ENCODE measurements at regions not wholly inside any gene's neighbourhood (a gene's known extent, or its start where the extent isn't known, plus 50 kb on each side); places are given as distances from the start of the nearest gene placed in this dataset.
A peak's percentile ranks its signal among the peaks of the same experiment; 100 is the strongest.

- Histone ChIP-seq H3K9me3 (ENCODE audit: insufficient read depth, low read depth, low read length) (no peaks in the 10 kb centered on the region), H3K4me2 (ENCODE audit: low read depth, low read length, poor library complexity, severe bottlenecking) (peak overlapping the region; percentile 68), H3K4me3 (ENCODE audit: low read length, poor library complexity, severe bottlenecking) (no peak overlapping the region), H3K9ac (ENCODE audit: low read depth, low read length, poor library complexity, severe bottlenecking) (no peak overlapping the region), H4K20me1 (ENCODE audit: insufficient read depth, low read length, poor library complexity, severe bottlenecking) (no peaks in the 10 kb centered on the region), H3K9me2 (replicated peaks; ENCODE audit: low read depth, low read length) (no peaks in the 10 kb centered on the region), H3F3A (ENCODE audit: low read depth) (no peaks in the 10 kb centered on the region), H3K27me3 (ENCODE audit: insufficient read depth, low read length, poor library complexity, severe bottlenecking) (no peaks in the 10 kb centered on the region), H3K79me2 (ENCODE audit: insufficient read depth, low read length) (no peaks in the 10 kb centered on the region), H2AFZ (ENCODE audit: low read length) (peak overlapping the region; percentile 74), H3K4me1 (ENCODE audit: insufficient read depth, low read length, poor library complexity, severe bottlenecking) (peaks cover 4% of the 10 kb centered on the region), H3K36me3 (ENCODE audit: insufficient read depth, low read length) (no peaks in the 10 kb centered on the region)
- no peak for TF ChIP-seq CTCF (conservative IDR thresholded peaks at IDR 0.05; ENCODE audit: low read length)
- TF ChIP-seq EZH2phosphoT487 (IDR thresholded peaks at IDR 0.05; ENCODE audit: borderline replicate concordance) = no peak
Measured at GRCh38 chr4:112952313-112952700, 97.1 kb upstream of the ANK2 start.

GRCh38 chr4:112953262-112953661 is 96.2 kb upstream of the ANK2 start:
- Histone ChIP-seq H3F3A (ENCODE audit: low read depth) (no peaks in the 10 kb centered on the region), H3K9ac (ENCODE audit: low read depth, low read length, poor library complexity, severe bottlenecking) (no peak overlapping the region), H3K4me1 (ENCODE audit: insufficient read depth, low read length, poor library complexity, severe bottlenecking) (peaks cover 4% of the 10 kb centered on the region), H3K4me3 (ENCODE audit: low read length, poor library complexity, severe bottlenecking) (no peak overlapping the region), H3K9me3 (ENCODE audit: insufficient read depth, low read depth, low read length) (no peaks in the 10 kb centered on the region), H3K79me2 (ENCODE audit: insufficient read depth, low read length) (no peaks in the 10 kb centered on the region), H3K4me2 (ENCODE audit: low read depth, low read length, poor library complexity, severe bottlenecking) (no peak overlapping the region), H3K9me2 (replicated peaks; ENCODE audit: low read depth, low read length) (no peaks in the 10 kb centered on the region), H2AFZ (ENCODE audit: low read length) (no peak overlapping the region), H3K27me3 (ENCODE audit: insufficient read depth, low read length, poor library complexity, severe bottlenecking) (no peaks in the 10 kb centered on the region), H4K20me1 (ENCODE audit: insufficient read depth, low read length, poor library complexity, severe bottlenecking) (no peaks in the 10 kb centered on the region), H3K36me3 (ENCODE audit: insufficient read depth, low read length) (no peaks in the 10 kb centered on the region)
- TF ChIP-seq EZH2phosphoT487 (IDR thresholded peaks at IDR 0.05; ENCODE audit: borderline replicate concordance) (no peak), CTCF (conservative IDR thresholded peaks at IDR 0.05; ENCODE audit: low read length) (no peak)

DNA sequence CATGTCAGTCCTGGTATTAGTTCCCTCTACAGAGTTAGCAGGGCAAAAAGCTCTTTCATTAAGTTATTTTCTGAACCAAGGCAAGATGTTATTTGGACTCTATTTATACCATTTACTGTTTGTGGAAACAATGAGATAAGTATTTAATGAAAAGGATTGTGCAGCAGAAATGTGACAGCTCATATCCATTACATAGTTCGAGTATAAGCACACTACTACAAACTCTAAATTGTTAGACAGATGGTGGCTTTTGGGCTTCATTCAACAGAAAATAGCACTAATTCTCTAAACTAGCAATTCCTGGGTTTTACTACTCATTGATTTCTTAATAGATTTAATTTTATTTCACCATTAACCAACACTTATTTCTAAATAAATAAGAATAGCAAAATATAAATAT is 95.2 kb upstream of the ANK2 start:
- Histone ChIP-seq H3K9me2 (replicated peaks; ENCODE audit: low read depth, low read length) (no peaks in the 10 kb centered on the region), H3F3A (ENCODE audit: low read depth) (no peaks in the 10 kb centered on the region), H3K9me3 (ENCODE audit: insufficient read depth, low read depth, low read length) (no peaks in the 10 kb centered on the region), H3K9ac (ENCODE audit: low read depth, low read length, poor library complexity, severe bottlenecking) (no peak overlapping the region), H3K79me2 (ENCODE audit: insufficient read depth, low read length) (no peaks in the 10 kb centered on the region), H2AFZ (ENCODE audit: low read length) (no peak overlapping the region), H3K4me3 (ENCODE audit: low read length, poor library complexity, severe bottlenecking) (no peak overlapping the region), H3K4me1 (ENCODE audit: insufficient read depth, low read length, poor library complexity, severe bottlenecking) (peaks cover 4% of the 10 kb centered on the region), H3K27me3 (ENCODE audit: insufficient read depth, low read length, poor library complexity, severe bottlenecking) (no peaks in the 10 kb centered on the region), H3K36me3 (ENCODE audit: insufficient read depth, low read length) (no peaks in the 10 kb centered on the region), H3K4me2 (ENCODE audit: low read depth, low read length, poor library complexity, severe bottlenecking) (no peak overlapping the region), H4K20me1 (ENCODE audit: insufficient read depth, low read length, poor library complexity, severe bottlenecking) (no peaks in the 10 kb centered on the region)
- no peak for TF ChIP-seq EZH2phosphoT487 (IDR thresholded peaks at IDR 0.05; ENCODE audit: borderline replicate concordance)
- TF ChIP-seq CTCF (conservative IDR thresholded peaks at IDR 0.05; ENCODE audit: low read length) = no peak
